NCI-H2196 (cell line): ENCODE measurements at regions not wholly inside any gene's neighbourhood (a gene's known extent, or its start where the extent isn't known, plus 50 kb on each side); places are given as distances from the start of the nearest gene placed in this dataset.
"Not testable (repeated sequence)": the region's sequence is repeated elsewhere in the genome, so short reads cannot be mapped to it uniquely, and the experiment has no call there.

Source experiments
- DNase-seq: peaks from one replicate; lab custom pipeline; 2025; ENCODE audit not compliant: unreplicated experiment; lab: John Stamatoyannopoulos, UW

DNA sequence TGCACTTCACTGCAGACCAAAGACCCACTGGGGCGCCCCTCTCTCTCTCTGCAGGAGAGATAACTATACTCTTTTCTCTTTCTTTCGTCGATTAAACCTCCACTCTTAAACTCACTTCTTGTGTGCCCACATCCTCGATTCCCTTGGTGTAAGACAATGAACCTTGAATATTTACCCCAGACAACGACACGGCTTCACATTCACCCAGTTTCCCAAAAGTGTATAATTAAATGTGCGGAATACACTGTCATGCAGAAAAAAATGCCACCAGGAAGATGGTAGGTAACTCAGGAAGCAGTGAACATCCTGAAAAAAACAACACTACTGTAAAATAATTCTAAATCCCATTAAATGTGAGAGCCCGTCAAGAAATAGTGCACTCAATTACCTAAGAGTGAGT is 882.2 kb downstream of the TYW1 start:
- no peak for DNase-seq

DNA sequence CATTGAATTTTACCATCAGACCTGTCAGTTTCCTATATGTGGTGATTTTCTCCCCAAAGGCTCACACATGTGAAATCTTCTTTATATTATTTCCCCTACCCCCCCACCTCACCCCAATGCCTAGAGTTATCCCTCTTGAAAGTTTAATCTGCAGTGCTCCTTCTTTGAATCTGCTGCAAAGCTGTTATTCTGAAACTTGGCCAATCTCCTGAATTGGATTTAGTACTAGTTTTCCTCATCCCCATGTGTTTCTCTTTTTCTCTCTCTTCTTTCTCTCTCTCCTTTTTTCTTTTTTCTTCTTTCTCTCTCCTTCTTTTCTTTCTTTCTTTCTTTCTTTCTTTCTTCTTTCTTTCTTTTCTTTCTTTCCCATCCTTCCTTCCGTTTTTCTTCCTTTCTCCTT is 886.2 kb downstream of the TYW1 start:
- DNase-seq = no peak

DNA sequence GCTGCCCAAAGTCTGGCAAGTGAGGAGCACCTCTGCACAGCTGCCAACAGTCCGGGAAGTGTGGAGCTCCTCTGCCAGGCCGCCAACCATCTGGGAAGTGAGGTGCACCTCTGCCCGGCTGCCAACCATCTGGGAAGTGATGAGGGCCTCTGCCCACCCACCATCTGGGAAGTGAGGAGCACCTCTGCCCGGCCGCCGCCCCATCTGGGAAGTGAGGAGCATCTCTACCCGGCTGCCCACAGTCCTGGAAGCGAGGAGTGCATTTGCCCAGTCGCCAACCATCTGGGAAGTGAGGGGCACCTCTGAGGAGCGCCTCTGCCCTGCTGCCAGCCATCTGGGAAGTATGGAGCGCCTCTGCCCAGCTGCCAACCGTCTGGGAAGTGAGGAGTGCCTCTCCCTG is 893.7 kb downstream of the TYW1 start:
- DNase-seq = no peak

DNA sequence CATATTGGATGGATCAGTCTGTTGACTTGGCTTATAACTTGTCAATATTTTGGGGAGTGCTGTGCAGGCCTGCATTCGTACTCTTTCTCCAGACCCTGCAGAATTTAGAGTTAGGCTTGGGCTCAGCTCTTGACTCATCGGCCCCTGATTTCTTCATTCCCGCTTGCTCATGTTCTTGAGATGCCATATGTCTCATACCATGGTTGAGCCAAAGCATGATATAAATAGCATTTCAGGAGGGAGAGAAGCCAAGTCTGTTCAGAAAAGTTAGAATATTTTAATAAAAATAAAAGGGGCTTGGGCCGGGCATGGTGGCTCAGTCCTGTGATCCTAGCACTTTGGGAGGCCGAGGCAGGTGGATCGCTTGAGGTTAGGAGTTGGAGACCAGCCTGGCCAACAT is 898.1 kb downstream of the TYW1 start:
- no peak for DNase-seq

DNA sequence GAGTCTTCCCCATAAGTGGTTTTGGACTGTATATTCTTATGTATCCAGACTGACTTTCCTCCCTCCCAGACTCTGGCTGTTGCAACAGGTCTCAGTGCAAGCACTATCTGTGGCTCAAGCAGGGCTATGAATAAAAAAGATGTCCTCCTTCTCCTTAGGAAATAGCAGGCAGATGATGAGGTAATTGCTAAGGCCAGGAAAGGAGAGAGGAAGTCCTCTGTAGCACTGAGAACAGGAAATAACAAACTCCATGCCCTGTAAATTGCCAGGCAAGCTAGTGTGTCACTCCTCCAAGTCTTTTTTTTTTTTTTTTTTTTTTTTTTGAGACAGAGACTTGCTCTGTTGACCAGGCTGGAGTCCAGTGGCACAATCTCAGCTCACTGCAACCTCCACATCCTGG is 900.1 kb downstream of the TYW1 start:
- no peak for DNase-seq

DNA sequence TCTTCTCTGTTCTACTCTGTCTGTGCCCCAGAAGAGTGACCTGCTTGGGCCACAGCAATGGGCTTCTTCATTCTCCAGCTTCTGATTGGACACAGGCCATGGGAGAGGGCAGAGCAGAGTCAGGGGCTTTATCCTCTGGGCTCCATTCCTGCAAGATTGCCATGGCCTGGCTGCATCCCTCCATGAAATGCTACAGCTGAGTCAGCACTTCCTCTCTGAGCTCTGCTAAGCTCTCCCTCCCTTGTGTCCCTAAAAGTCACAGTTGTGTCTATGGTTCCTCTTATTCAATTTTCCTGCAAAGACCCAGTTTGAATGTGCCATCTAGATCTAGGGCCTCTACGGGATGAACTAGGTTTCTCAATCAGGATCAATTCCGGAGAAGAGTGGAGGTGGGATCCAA is 903.8 kb downstream of the TYW1 start:
- DNase-seq = no peak

DNA sequence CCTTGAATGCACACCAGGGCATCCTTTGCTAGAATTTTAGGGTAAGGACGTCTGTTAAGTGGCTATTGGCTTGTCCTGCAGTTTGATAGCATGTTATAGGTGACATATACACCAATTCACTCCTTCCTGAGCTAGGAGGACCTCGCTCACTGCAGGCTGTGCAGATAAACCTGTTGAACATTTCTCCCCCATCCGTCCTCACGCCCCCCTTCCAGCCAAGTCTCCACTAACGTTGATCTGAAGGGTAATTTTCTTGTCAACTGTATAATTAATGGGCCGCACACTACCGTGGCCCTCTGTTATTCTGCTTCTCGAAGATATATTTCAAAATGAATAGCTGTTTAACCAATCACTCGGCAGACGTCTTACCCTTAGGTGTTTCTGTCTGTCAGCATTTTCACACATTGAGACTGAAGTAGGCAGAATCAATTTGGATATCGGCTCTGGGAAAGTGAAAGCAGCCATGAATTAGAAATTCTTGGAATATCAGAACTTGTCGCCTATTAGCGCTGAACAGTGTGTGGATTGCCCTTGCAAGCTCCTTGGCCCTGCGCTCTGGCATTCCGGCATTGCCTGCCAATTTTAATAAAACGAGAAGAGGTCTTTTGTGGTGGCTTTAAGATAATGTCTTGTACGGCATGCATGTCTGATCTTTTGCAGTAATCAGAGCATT is 905.3 kb downstream of the TYW1 start:
- no peak for DNase-seq

DNA sequence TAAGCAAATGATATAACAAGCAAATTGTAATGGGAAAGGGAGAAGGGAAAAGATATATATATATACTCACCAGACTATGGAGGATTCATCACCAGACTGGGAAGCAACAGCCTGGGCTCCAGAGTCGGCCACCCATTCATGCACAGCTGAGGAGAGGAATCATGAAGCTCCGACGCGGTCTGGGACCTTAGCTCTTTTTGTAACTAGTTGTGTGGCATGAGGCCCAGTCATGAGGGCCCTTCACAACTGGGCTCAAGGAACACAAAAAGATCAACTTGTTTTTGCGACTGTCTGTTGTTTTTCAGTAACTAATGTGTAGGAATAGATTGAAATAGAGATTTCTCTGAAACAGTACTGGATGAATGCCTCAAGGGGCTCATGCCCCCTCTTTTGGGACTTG is 911.2 kb downstream of the TYW1 start:
- DNase-seq = no peak

DNA sequence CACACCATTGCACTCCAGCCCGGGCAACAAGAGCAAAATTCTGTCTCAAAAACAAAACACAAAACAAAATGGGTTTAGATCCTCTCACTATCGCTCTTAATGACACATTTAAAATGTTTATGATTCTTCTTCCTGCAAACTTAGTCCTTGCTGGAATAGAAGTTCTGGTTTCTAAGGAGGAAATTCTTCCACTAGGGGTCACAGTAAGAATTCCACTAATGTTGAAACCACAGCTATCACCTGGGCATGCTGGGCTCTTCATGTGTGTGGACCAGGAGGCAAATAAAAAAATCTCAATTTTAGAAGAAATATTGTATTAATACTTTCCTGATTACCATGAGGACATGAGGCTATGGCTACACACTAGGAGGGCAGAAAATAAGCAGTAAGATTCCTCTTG is 915.8 kb downstream of the TYW1 start:
- DNase-seq = no peak

DNA sequence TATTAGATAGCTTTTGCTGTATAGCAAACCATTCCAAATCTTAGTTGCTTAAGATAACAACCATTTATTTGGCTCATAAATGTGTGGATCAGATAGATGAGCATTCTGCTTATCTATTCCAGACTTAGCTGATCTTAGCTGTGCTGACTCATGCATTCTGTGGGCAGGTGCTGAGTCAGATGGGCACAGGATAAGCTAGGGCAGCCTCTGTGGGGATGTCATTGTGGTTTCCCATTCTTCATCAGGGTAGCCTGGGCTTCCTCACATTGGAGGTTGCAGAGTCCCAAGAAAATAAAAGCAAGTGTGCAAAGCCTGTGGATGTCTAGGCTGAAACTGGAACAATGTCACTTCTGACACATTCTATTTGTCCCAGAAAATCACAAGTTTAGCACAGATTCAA is 917.0 kb downstream of the TYW1 start:
- DNase-seq = no peak

DNA sequence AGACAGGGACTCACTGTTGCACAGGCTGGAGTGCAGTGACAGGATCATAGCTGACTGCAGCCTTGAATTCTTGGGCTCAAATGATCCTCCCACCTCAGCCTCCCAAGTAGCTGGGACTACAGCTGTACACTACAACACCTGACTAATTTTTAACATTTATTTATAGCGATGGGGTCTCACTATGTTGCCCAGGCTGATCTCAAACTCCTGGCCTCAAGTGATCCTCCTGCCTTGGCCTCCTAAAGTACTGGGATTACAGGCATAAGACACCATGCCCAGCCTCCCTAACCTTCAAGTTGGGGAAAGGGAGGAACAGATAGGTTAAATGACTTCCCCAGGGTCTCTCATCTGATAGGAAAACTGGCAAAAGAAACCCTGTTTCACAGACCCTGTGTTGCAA is 919.5 kb downstream of the TYW1 start:
- DNase-seq = not testable (repeated sequence)

DNA sequence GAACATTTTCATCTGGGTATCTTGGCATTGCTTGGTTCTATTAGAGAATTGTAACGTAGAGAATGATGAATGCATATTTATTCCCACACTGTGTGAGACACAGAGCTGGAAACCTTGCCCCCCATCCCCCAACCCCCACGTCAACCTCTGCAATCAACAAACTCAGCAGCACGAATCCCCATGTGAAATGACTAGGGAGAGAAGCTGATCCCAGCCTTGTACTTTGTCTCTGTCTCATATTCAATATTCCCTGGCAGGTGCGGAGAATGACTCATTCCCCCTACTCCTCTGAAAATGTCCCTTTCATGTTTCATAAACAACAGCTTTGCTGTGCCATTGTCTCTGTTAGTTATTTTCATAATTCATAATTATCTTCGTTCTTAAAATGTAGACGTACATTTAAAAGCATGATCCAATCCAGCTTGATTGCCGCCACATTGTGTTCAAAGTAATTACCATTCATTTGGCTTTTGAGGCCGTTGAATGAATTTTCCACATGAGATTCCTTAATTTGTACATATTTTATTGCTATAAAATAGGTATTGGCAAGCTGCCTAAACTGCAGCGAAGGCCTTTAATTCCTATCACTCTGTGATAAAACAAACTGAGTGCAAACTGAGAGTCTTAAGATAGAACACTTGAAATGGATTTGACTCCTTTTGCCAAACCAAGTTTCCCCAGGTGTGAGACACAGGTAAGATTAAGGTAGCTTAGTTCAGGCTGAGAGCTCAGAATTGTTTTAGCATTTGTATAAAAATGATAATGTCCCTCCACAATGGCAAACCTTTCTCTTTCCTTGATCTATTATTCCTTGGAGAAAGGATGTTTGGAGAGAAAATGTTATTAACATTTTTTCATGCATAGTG is 920.2 kb downstream of the TYW1 start:
- no peak for DNase-seq

DNA sequence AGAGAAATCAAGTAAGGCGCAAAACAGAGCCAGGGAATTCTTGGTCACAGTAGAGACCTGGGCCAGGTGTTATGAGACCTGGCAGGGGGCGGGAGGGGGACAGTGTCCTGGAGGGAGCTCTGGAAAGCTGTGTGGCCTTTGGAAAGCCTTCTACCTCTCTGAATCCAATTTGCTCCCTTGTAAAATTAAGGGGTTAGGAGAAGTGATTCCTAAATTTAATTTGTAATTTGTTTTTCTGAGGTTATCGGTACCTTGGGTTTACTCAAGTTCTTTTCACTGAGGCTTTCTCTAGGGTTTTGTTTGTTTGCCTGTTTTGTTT is 920.8 kb downstream of the TYW1 start:
- DNase-seq = no peak

DNA sequence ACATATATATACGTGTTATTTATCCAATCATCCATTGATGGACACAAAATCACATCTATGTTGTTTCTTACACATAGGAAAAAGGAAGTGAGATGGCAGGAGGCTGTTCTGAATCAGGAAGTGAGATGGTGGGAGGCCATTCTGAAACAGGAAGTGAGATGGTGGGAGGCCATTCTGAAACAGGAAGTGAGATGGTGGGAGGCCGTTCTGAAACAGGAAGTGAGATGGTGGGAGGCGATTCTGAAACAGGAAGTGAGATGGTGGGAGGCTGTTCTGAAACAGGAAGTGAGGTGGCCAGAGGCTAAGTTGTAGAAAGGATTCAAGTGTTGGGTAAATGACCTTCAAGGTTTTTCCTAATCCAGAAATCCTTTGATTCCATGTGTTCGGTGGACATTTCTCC is 921.5 kb downstream of the TYW1 start:
- no peak for DNase-seq

DNA sequence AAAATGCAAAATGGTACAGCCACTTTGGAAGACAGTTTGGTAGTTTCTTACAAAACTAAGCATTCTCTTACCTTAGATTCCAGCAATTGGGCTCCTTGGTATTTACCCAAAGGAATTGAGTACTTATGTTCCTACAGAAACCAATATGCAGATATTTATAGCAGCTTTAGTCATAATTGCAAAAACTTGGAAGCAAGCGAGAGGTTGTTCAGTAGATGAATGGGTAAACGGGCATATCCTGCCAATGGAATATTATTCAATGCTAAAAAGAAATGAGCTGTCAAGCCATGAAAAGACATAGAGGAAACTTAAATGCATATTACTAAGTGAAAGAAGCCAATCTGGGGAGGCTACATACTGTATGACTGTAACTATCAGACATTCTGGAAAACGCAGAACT is 926.7 kb downstream of the TYW1 start:
- no peak for DNase-seq

DNA sequence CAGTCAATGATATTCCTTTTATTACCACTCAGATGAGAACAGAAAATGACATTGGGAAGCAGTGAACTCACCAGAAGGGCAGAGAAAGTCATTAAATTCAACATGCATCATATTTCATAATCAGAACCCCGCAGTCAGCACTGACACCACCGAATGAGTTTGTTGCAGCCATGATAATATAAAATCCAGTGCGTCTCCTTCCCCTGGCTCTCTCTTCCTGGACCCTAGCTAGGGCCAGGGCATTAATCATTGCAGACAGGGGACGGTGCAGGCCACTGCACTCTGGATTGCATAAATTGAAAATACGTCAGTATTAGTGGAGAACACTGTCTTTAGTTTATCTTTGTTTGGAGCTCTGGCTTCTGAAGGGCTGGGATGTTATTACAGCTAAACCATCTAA is 931.5 kb downstream of the TYW1 start:
- DNase-seq = no peak

DNA sequence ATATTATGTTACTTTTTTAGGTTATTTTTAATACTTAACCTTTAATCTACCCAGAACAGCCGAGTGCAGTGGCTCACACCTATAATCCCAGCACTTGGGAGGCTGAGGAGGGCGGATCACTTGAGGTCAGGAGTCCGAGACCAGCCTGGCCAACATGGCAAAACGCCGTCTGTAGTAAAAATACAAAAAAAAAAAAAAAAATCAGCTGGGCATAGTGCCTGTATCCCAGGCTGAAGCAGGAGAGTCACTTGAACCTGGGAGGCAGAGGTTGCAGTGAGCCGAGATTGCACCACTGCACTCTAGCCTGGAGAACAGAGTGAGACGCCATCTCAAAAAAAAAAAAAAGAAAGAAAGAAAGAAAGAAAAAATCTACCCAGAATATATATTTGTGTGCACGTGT is 939.8 kb downstream of the TYW1 start:
- DNase-seq = not testable (repeated sequence)

DNA sequence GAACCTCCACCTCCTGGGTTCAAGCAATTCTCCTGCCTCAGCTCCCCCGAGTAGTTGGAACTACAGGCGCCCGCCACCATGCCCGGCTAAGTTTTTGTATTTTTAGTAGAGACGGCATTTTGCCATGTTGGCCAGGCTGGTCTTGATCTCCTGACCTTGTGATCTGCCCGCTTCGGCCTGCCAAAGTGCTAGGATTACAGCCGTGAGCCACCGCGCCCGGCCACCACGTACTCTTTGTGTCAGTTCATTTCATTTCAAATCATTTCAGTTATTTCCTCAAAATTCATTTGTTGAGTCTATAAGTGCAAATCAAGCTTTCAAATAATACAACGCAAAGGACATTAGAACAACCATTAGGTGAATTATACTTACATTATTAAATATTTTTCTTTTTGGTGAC is 943.8 kb downstream of the TYW1 start:
- DNase-seq = no peak

DNA sequence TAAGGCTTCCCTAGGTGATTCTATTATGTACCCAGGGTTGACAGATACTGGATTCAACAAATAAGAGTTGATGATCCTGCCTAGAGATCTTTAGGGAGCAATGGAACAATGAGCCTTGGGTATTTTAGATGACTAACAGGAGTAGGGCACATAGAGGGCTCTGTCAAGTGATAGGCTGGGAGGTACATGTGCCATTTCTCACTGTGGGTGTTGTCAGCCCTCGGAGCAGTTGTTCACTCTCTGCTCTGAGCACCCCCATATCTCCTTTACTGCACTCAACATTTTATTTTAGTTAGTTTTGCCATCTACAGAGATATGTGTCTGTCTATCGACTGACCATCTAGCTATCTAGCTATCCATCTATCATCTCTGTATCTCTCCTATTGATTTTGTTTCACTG is 950.6 kb downstream of the TYW1 start:
- DNase-seq = no peak

DNA sequence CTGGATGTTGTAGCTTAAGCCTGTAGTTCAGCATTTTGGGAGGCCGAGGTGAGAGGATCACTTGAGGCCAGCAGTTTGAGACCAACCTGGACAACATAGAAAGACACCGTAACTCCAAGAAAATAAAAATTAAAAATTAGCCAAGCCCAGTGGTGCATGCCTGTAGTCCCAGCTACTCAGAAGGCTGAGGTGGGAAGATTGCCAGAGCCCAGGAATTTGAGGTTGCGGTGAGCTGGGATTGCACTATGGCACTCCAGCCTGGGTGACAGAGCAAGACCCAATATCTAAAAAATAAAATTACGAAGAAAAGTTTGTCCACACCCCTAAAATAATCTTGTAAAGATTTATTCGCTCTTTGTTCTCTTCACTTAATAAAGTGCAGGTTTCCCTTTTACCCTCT is 951.0 kb downstream of the TYW1 start:
- DNase-seq = no peak

DNA sequence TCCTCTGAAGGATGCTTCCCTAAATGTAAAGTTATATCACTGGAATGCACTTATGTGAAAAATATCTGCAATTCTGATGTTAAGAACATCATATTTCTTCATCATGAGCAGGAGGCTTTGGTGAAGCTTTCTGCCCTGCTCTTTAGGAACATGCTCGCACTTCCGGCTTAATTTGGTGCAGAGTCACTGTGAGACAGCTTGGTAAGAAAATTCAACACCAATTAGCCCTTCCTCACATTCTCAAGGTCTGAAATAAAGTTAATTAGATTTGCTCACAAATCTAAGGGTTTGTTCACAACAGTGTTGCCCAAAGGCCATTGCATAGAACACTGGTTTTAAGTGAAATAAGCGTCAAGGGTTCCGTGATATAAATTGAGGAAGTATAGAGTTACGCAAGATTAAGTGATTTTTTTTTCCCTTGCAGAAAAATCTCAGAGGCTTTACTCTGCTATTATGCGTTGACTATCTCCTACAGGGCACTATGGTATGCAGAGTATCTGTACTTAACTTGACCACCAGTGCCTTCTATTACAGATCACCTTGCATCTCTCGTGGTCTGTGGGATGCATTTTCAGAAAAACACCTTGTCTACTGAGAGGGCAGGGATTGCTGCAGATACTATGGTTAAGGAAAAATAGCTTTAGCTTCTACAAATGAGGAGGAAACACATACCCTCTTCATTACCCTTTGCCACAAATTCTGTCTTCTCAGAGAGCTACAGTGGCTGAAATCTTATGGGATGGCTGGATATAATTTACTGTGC is 953.9 kb downstream of the TYW1 start:
- no peak for DNase-seq

DNA sequence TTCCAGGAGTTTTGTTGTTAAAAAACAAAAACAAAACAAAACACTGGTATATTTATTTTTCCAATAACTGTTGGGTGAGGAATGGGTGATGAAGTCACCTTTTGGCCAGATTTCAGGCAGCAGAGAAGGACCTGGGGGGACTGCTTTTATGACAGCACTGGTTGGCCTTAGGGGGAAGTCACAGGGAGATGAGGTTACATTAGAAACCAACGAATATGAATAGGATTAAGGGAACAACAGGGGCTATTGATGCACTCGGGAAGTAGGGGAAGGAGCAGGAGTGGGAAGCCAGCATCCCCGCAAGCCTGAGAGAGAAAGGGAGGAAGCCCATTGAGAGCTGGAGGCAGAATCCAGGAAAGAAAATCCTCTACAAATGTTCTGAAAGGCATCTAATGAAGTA is 958.4 kb downstream of the TYW1 start:
- no peak for DNase-seq
